ENCODE measurements at regions not wholly inside any gene's neighbourhood (a gene's known extent, or its start where the extent isn't known, plus 50 kb on each side); places are given as distances from the start of the nearest gene placed in this dataset.
A peak's percentile ranks its signal among the peaks of the same experiment; 100 is the strongest.

DNA sequence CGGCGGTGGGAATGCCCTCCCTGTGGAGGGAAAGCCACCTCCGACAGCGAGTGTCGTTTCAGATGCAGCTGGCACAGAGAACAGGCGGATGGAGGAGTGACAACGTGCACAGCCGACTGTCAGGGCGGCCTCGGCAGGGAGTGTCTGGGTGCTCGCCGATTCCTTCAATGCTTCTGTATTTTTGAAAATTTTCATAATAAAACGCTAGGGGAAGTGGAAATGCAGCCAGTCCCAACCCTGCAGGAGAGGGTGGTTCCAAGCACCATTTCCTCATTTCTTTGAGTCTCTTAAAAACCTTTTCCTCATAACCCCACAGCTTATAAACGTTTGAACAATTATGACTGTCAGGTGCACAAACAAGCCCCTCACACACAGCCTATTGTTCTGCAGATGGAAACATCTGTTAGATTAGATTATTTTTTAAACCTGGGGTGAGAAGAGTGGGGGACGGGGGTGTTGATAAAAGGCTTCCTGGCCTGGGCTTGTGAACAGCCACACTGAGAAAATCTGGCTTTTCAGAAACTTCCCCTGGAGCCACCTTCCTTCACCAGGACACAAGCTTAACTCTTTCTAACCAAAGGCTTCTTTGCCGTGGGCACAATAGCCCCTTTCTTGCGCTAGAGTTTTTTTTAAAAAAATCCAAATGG lies 228.9 kb downstream of the ANKRD60 start:
- Histone ChIP-seq H2BK12ac (ENCODE audit: low read length in 2 of 2) (no peak overlapping the region), H2BK15ac (ENCODE audit: low read depth, poor library complexity, severe bottlenecking) (no peak overlapping the region), H3K27ac (ENCODE audit: low read length, poor library complexity, severe bottlenecking) (no peak overlapping the region), H3K23ac (ENCODE audit: low read length in 2 of 2) (no peak overlapping the region), H3K36me3 (ENCODE audit: control insufficient read depth in 1 of 2, insufficient read depth in 2 of 2, low read depth in 1 of 2, low read length in 2 of 2) (no peaks in the 10 kb centered on the region), H3K9ac (ENCODE audit: low read length) (no peak overlapping the region), H2BK5ac (ENCODE audit: low read depth, low read length, poor library complexity, severe bottlenecking) (no peak overlapping the region), H3K9me3 (ENCODE audit: control insufficient read depth, low read length) (no peaks in the 10 kb centered on the region), H3K27me3 (ENCODE audit: control insufficient read depth in 1 of 2, insufficient read depth in 1 of 2, low read length in 2 of 2) (peaks cover 0 to 55% of the 10 kb centered on the region in 2 experiments), H3K4ac (ENCODE audit: low read depth in 1 of 2, low read length in 2 of 2) (no peak overlapping the region), H3K4me2 (ENCODE audit: low read length, poor library complexity, severe bottlenecking) (no peak overlapping the region), H3K18ac (ENCODE audit: low read depth in 1 of 2, low read length in 2 of 2) (no peak overlapping the region), H2BK120ac (ENCODE audit: low read depth, low read length) (no peak overlapping the region), H3K4me3 (ENCODE audit: insufficient read depth in 1 of 2, low read depth in 1 of 2, low read length in 2 of 2) (peak overlapping the region; percentile 14 to 40), H3K14ac (ENCODE audit: low read length in 2 of 2) (no peak overlapping the region), H3K4me1 (ENCODE audit: control insufficient read depth, insufficient read depth, low read depth, low read length) (no peaks in the 10 kb centered on the region), H4K8ac (ENCODE audit: low read length) (no peak overlapping the region), H2AK5ac (ENCODE audit: low read length, severe bottlenecking) (no peak overlapping the region), H4K91ac (ENCODE audit: low read length) (no peak overlapping the region), H3K79me1 (replicated peaks; ENCODE audit: low read length, poor library complexity, severe bottlenecking) (no peaks in the 10 kb centered on the region), H2AFZ (ENCODE audit: low read depth, low read length) (no peak overlapping the region)
- 47% methylated on average over 15 of the region's 17 CpGs for WGBS
- DNase-seq: no peak

- no peak overlapping the region for H3K27ac ChIP-seq (ENCODE audit: low read length, poor library complexity, severe bottlenecking)
- H4K91ac ChIP-seq (ENCODE audit: low read length): no peak overlapping the region
- no peak overlapping the region for H3K4me2 ChIP-seq (ENCODE audit: low read length, poor library complexity, severe bottlenecking)
- H2BK5ac ChIP-seq (ENCODE audit: low read depth, low read length, poor library complexity, severe bottlenecking): no peak overlapping the region
- no peaks in the 10 kb centered on the region for H3K4me1 ChIP-seq (ENCODE audit: control insufficient read depth, insufficient read depth, low read depth, low read length)
- peaks cover 0 to 50% of the 10 kb centered on the region in 2 experiments for H3K27me3 ChIP-seq (ENCODE audit: control insufficient read depth in 1 of 2, insufficient read depth in 1 of 2, low read length in 2 of 2)
- no peak overlapping the region for H2BK12ac ChIP-seq (ENCODE audit: low read length in 2 of 2)
- no peak for DNase-seq
- no peak overlapping the region for H2AK5ac ChIP-seq (ENCODE audit: low read length, severe bottlenecking)
- H2BK15ac ChIP-seq (ENCODE audit: low read depth, poor library complexity, severe bottlenecking): no peak overlapping the region
- H2BK120ac ChIP-seq (ENCODE audit: low read depth, low read length): no peak overlapping the region
- no peak overlapping the region for H2AFZ ChIP-seq (ENCODE audit: low read depth, low read length)
- H3K18ac ChIP-seq (ENCODE audit: low read depth in 1 of 2, low read length in 2 of 2): no peak overlapping the region
- H3K4ac ChIP-seq (ENCODE audit: low read depth in 1 of 2, low read length in 2 of 2): no peak overlapping the region
- H3K36me3 ChIP-seq (ENCODE audit: control insufficient read depth in 1 of 2, insufficient read depth in 2 of 2, low read depth in 1 of 2, low read length in 2 of 2): no peaks in the 10 kb centered on the region
- peak overlapping the region; percentile 14 to 40 for H3K4me3 ChIP-seq (ENCODE audit: insufficient read depth in 1 of 2, low read depth in 1 of 2, low read length in 2 of 2)
- no peak overlapping the region for H4K8ac ChIP-seq (ENCODE audit: low read length)
- no peak overlapping the region for H3K9ac ChIP-seq (ENCODE audit: low read length)
- H3K23ac ChIP-seq (ENCODE audit: low read length in 2 of 2): no peak overlapping the region
- no peaks in the 10 kb centered on the region for H3K79me1 ChIP-seq (replicated peaks; ENCODE audit: low read length, poor library complexity, severe bottlenecking)
- H3K14ac ChIP-seq (ENCODE audit: low read length in 2 of 2): no peak overlapping the region
- no peaks in the 10 kb centered on the region for H3K9me3 ChIP-seq (ENCODE audit: control insufficient read depth, low read length)
- WGBS: 66% methylated on average over 9 of the region's 9 CpGs
Observed at GRCh38 chr20:57998981-57999464, 229.4 kb downstream of the ANKRD60 start.

DNA sequence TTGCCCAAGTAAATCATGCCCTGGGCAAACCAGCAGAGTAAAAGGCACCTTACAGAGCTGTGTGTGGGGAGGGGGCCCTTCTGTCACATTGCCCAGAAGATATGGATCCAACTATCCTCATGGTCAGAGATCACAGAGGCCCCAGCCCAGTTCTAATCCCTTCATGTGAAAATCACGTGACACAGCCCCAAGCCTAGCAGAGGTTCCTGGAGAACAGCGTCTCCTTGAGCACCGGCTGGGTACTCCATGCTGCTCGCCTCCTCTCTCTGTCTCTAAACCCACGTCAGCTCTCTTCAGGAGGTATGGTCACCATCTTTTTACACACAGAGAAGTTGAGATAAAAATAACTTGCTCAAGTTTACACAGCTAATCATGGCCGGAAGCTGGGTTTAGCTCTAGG lies 230.2 kb downstream of the ANKRD60 start:
- no peak overlapping the region for H3K9ac ChIP-seq (ENCODE audit: low read length)
- WGBS: 74% methylated on average over 6 of the region's 6 CpGs

DNA sequence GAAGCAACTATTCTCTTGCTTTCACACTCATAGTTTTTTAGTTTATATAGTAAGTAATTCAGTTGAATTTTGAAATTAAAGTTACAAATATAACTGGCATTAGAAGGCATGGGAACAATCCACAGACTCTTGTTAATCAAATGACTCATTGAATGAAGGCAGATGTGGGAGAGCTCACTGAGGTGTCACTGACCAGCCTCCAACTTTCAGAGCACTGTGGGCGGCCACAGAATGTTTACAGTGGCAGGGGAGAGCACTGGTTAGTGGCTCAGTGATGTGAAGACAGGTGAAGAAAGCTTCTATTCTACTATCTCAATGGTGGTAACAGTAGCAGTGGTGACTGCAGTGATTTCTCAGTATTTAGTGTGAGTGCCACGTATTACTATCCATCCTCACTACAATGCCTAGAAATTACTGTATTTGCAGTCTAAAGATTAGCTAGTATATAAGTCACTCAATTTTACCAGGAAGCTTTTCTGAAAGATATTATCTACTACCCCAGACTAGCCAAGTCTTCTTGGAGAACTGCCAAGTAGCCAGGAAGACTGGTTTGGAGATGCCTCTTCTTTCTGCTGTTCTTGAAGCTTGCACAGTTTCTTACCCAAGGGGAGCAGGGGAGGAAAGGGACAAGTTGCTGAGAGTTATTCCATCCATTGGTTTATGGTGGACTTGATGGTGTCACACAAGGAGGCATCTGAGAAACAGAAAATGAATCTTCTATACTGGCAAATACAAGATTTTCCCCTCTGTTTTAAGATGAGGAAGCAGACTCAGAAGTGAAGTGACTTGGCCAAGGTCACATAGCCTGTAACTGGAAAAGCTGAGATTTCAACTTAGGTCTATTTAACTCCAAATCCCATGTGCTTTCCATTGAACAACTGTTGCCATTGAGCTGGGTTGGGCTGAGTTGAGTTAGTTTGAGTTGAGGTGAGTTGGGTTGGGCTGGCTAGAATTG lies 231.2 kb downstream of the ANKRD60 start:
- H2AK5ac ChIP-seq (ENCODE audit: low read length, severe bottlenecking): no peak overlapping the region
- no peak overlapping the region for H3K4ac ChIP-seq (ENCODE audit: low read depth in 1 of 2, low read length in 2 of 2)
- no peak overlapping the region for H2BK15ac ChIP-seq (ENCODE audit: low read depth, poor library complexity, severe bottlenecking)
- DNase-seq: no peak
- H3K79me1 ChIP-seq (replicated peaks; ENCODE audit: low read length, poor library complexity, severe bottlenecking): no peaks in the 10 kb centered on the region
- H2AFZ ChIP-seq (ENCODE audit: low read depth, low read length): no peak overlapping the region
- no peak overlapping the region for H2BK120ac ChIP-seq (ENCODE audit: low read depth, low read length)
- H3K4me3 ChIP-seq (ENCODE audit: insufficient read depth in 1 of 2, low read depth in 1 of 2, low read length in 2 of 2): no peak overlapping the region
- H2BK12ac ChIP-seq (ENCODE audit: low read length in 2 of 2): no peak overlapping the region
- H3K27ac ChIP-seq (ENCODE audit: low read length, poor library complexity, severe bottlenecking): no peak overlapping the region
- peaks cover 0 to 58% of the 10 kb centered on the region in 2 experiments for H3K27me3 ChIP-seq (ENCODE audit: control insufficient read depth in 1 of 2, insufficient read depth in 1 of 2, low read length in 2 of 2)
- no peak overlapping the region for H3K18ac ChIP-seq (ENCODE audit: low read depth in 1 of 2, low read length in 2 of 2)
- no peak overlapping the region for H3K4me2 ChIP-seq (ENCODE audit: low read length, poor library complexity, severe bottlenecking)
- 43% methylated on average over 1 of the region's 2 CpGs for WGBS
- H3K9me3 ChIP-seq (ENCODE audit: control insufficient read depth, low read length): no peaks in the 10 kb centered on the region
- no peaks in the 10 kb centered on the region for H3K4me1 ChIP-seq (ENCODE audit: control insufficient read depth, insufficient read depth, low read depth, low read length)
- H3K14ac ChIP-seq (ENCODE audit: low read length in 2 of 2): no peak overlapping the region
- no peaks in the 10 kb centered on the region for H3K36me3 ChIP-seq (ENCODE audit: control insufficient read depth in 1 of 2, insufficient read depth in 2 of 2, low read depth in 1 of 2, low read length in 2 of 2)
- H3K9ac ChIP-seq (ENCODE audit: low read length): no peak overlapping the region
- H2BK5ac ChIP-seq (ENCODE audit: low read depth, low read length, poor library complexity, severe bottlenecking): no peak overlapping the region
- H4K91ac ChIP-seq (ENCODE audit: low read length): no peak overlapping the region
- H4K8ac ChIP-seq (ENCODE audit: low read length): no peak overlapping the region
- H3K23ac ChIP-seq (ENCODE audit: low read length in 2 of 2): no peak overlapping the region

More for the DNA sequence above, 230.2 kb downstream of the ANKRD60 start:
- no peak overlapping the region for H3K18ac ChIP-seq (ENCODE audit: low read depth in 1 of 2, low read length in 2 of 2)
- no peak overlapping the region for H4K8ac ChIP-seq (ENCODE audit: low read length)
- H3K4me1 ChIP-seq (ENCODE audit: control insufficient read depth, insufficient read depth, low read depth, low read length): no peaks in the 10 kb centered on the region
- DNase-seq: no peak
- H3K4me3 ChIP-seq (ENCODE audit: insufficient read depth in 1 of 2, low read depth in 1 of 2, low read length in 2 of 2): no peak overlapping the region
- H3K27me3 ChIP-seq (ENCODE audit: control insufficient read depth in 1 of 2, insufficient read depth in 1 of 2, low read length in 2 of 2): peaks cover 0 to 48% of the 10 kb centered on the region in 2 experiments
- H2AK5ac ChIP-seq (ENCODE audit: low read length, severe bottlenecking): no peak overlapping the region
- no peak overlapping the region for H4K91ac ChIP-seq (ENCODE audit: low read length)
- no peak overlapping the region for H2BK5ac ChIP-seq (ENCODE audit: low read depth, low read length, poor library complexity, severe bottlenecking)
- no peak overlapping the region for H2BK15ac ChIP-seq (ENCODE audit: low read depth, poor library complexity, severe bottlenecking)
- H2AFZ ChIP-seq (ENCODE audit: low read depth, low read length): no peak overlapping the region
- H3K36me3 ChIP-seq (ENCODE audit: control insufficient read depth in 1 of 2, insufficient read depth in 2 of 2, low read depth in 1 of 2, low read length in 2 of 2): no peaks in the 10 kb centered on the region
- no peak overlapping the region for H3K4ac ChIP-seq (ENCODE audit: low read depth in 1 of 2, low read length in 2 of 2)
- H3K23ac ChIP-seq (ENCODE audit: low read length in 2 of 2): no peak overlapping the region
- no peaks in the 10 kb centered on the region for H3K79me1 ChIP-seq (replicated peaks; ENCODE audit: low read length, poor library complexity, severe bottlenecking)
- no peak overlapping the region for H3K4me2 ChIP-seq (ENCODE audit: low read length, poor library complexity, severe bottlenecking)
- no peaks in the 10 kb centered on the region for H3K9me3 ChIP-seq (ENCODE audit: control insufficient read depth, low read length)
- no peak overlapping the region for H3K27ac ChIP-seq (ENCODE audit: low read length, poor library complexity, severe bottlenecking)
- H3K14ac ChIP-seq (ENCODE audit: low read length in 2 of 2): no peak overlapping the region
- H2BK120ac ChIP-seq (ENCODE audit: low read depth, low read length): no peak overlapping the region
- no peak overlapping the region for H2BK12ac ChIP-seq (ENCODE audit: low read length in 2 of 2)
